H7 (cell line): ENCODE measurements at regions not wholly inside any gene's neighbourhood (a gene's known extent, or its start where the extent isn't known, plus 50 kb on each side); places are given as distances from the start of the nearest gene placed in this dataset.
"Not testable (repeated sequence)": the region's sequence is repeated elsewhere in the genome, so short reads cannot be mapped to it uniquely, and the experiment has no call there.

Experiments used
- DNase-seq: peaks from one replicate; pipeline ENCODE4 v3.0.0; 2012
- H3K27me3 ChIP-seq: 2 replicates; pipeline ENCODE4 v1.6.0; 2011; ENCODE audit warnings: mild to moderate bottlenecking, low read length; ENCODE audit not compliant: control insufficient read depth, insufficient read depth
- H3K36me3 ChIP-seq: replicated peaks from 2 replicates; pipeline ENCODE4 v1.5.1; 2011; ENCODE audit warnings: low read length; ENCODE audit not compliant: control insufficient read depth, insufficient read depth
- H3K4me3 ChIP-seq: 2 replicates; pipeline ENCODE4 v1.5.1; 2011; ENCODE audit warnings: low read depth, mild to moderate bottlenecking, control low read depth, low read length, moderate library complexity; ENCODE audit not compliant: insufficient read depth

DNA sequence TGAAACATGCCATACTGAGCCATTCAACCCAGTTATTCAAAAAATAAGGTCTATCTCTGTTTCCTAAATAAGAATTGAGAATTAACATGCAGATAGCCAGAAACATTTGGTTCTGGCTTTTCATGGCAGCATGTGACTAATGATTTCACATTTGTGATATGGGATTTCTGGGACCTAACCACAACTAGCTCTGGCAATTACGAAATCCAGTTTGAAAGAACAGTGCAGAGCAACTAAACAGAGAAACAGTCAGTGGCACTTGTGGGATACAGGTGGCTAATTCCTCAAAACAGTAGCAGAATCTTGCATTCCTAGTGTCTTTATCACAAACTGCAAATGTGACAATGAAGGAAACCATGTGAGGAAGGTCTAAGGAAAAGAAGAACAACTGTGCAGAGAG lies 637.8 kb upstream of the CHAC2 start:
- Histone ChIP-seq H3K4me3 (no peak overlapping the region), H3K36me3 (no peaks in the 10 kb centered on the region), H3K27me3 (no peaks in the 10 kb centered on the region)
- no peak for DNase-seq

DNA sequence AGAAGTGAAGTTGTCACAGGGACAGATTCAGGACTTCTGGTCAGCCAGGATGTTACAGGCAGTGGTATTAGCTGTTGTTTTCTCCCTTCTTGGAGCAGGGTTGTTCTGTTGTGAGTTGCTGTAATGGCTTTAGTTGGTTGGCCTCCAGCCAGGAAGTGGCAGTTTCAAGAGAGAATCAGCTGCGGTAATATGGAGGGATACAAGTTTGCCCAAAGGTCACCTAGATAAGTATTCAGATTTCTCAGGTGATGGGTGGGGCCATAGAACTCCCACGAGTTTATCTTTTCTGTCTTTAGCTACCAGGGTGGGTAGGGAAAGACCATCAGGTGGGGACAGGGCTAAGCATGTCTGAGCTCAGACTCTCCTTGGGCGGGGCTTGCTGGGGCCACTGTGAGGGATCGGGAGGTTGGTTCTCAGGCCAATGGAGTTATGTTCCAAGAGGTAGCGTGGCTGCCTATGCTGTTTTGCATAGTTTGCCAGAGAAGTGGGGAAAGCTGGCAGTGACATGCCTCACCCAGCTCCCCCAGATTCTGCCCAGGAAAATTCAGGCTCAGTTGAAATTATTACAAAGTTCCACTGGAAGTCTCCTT lies 640.4 kb upstream of the CHAC2 start:
- H3K27me3 ChIP-seq = no peaks in the 10 kb centered on the region
- no peak overlapping the region for H3K4me3 ChIP-seq
- DNase-seq = no peak
- no peaks in the 10 kb centered on the region for H3K36me3 ChIP-seq

DNA sequence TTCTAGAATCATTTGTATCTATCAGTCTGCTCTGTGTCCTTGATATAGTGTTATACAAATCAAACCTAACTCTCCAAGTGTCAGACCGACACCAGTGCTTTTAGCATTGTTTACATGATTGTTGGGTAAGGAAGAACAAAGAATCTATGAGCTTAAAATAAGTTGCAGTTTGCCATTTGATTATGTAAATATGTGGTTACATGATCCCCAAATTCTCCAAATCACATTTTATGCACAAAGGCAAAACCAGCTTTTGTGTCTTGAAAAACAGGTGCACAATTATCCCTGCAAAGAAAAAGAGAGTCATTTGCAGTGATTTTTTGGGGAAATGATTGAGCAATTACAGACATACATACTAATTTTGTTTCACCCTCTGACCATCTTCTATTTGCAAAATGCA lies 652.6 kb upstream of the CHAC2 start:
- no peak for DNase-seq
- Histone ChIP-seq H3K36me3 (no peaks in the 10 kb centered on the region), H3K27me3 (no peaks in the 10 kb centered on the region), H3K4me3 (no peak overlapping the region)

DNA sequence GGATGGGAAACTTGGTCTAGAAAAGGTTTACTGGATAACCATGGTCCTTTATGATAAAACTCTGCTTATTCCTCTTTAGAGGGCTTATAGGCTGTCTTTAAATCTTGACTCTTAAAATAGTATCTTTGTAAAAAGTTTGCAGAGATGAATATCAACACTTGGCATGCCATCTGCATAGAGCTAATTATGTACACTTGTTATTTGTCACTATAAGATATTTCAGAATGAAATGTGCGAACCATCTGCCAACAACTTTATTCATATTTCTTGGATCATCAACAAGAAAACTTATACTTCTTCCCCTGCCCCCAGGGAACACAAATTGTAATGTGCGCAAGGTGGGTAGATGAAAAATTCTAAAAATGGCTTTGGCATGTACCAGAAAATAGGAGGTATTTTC lies 653.0 kb upstream of the CHAC2 start:
- DNase-seq = no peak
- H3K27me3 ChIP-seq = no peaks in the 10 kb centered on the region
- no peak overlapping the region for H3K4me3 ChIP-seq
- no peaks in the 10 kb centered on the region for H3K36me3 ChIP-seq

DNA sequence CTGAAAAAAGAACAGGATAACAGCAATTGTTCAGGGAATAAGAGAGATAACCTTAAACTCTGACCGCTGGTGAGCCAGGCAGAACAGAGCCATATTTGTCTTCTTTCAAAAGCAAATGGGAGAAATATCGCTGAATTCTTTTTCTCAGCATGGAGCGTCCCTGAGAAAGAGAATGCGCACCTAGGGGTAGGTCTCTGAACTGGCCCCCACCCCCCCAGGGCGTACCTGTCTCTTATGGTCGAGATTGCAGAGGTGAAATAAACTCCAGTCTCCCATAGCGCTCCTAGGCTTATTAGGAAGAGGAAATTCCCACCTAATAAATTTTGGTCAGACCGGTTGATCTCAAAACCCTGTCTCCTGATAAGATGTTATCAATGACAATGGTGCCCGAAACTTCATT lies 655.2 kb upstream of the CHAC2 start:
- not testable (repeated sequence) for H3K27me3 ChIP-seq, DNase-seq, H3K4me3 ChIP-seq, H3K36me3 ChIP-seq

DNA sequence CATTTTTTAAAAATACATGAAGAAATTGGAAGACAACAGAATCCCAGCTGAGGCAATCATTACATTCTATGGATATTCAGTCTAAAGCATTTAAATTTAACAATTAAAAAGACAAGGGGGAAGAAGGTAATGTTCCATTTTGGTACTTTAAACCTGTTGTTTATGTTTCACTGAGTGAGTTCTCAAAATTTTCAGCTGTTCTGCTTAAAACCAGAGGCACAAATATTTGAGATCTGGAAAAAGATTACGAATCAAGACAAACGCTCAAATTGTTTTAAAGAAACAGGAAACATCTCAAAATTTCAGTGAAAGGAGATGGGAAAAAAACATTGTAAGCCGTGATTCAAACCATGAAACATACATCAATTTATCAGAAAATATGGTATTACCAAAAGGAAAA lies 656.2 kb upstream of the CHAC2 start:
- H3K27me3 ChIP-seq = no peaks in the 10 kb centered on the region
- DNase-seq = no peak
- no peaks in the 10 kb centered on the region for H3K36me3 ChIP-seq
- H3K4me3 ChIP-seq = no peak overlapping the region

DNA sequence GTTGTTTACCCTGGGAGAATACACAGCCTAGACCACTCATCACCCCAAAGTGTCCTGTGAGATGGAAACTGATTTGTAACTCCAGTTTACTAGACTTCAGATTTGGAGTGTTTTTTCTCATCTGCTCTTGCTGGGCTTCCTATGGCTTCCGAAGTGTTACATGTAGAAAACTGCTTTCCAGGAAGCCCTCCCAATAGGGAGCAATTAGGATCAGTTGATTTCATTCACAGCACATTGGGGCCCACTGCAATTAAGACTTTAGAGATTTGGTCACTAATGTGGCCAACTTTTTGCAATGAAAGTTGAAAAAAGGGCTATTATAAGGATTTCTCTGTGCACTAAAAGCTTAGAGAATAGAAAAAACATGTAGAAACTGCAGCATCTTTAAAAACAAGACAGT lies 656.6 kb upstream of the CHAC2 start:
- DNase-seq = no peak
- H3K36me3 ChIP-seq = no peaks in the 10 kb centered on the region
- no peak overlapping the region for H3K4me3 ChIP-seq
- H3K27me3 ChIP-seq = no peaks in the 10 kb centered on the region

DNA sequence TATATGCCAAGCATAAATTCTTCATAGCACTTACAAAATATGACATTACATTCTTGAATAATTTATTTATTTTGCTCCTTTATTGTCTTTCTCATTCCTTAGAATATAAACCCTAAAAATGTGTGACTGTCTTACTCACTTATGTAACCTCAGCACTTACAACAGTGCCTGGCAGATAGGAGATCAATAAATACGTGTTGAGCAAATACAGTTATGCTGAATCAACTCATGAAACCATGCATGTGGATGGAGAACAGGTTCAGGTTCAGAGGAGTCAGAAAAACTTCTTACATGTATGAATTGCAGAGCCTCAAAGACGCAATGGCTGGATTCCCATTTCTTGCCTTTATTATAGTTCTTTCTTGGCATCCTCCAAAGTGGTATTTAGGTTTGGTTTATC lies 659.4 kb upstream of the CHAC2 start:
- no peak for DNase-seq
- no peaks in the 10 kb centered on the region for H3K27me3 ChIP-seq
- no peak overlapping the region for H3K4me3 ChIP-seq
- no peaks in the 10 kb centered on the region for H3K36me3 ChIP-seq

DNA sequence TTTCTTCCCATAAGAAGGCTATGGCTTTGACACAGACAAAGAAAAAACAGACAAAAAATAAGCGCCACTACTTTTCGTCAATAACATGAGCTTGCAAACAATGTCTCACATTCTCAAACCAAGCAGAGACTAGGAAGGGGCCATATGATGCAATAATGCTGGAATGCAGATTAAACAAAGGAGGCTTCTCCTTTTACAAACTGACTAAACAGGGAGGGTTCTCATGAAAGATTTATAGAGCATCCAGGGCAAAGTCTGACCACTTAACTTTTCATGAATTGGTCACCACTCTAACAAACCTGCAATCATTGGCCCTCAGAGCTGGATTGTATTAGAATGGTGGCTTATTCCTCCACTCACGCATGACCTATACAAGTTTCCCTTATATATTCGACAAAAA lies 663.3 kb upstream of the CHAC2 start:
- no peaks in the 10 kb centered on the region for H3K36me3 ChIP-seq
- DNase-seq = peak; percentile 1
- H3K4me3 ChIP-seq = no peak overlapping the region
- H3K27me3 ChIP-seq = no peaks in the 10 kb centered on the region

DNA sequence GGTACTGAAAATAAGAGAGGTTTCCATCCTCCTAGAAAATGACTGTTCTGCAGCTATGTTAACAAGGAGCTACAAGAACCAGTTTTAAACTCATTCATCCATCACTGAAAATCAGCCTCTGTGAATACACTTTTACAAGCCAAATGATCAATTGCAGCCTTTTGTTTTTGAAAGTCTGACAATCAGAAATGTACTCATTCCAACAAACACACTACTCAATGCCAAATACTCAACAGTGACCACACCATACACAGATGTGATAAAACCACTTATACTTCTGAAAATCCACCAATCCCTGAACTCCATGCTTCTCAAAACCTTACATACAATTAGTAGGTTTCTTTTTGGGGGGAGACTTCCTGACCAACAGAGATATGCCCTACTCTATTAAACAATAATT lies 663.9 kb upstream of the CHAC2 start:
- DNase-seq = no peak
- Histone ChIP-seq H3K4me3 (no peak overlapping the region), H3K36me3 (no peaks in the 10 kb centered on the region), H3K27me3 (no peaks in the 10 kb centered on the region)

DNA sequence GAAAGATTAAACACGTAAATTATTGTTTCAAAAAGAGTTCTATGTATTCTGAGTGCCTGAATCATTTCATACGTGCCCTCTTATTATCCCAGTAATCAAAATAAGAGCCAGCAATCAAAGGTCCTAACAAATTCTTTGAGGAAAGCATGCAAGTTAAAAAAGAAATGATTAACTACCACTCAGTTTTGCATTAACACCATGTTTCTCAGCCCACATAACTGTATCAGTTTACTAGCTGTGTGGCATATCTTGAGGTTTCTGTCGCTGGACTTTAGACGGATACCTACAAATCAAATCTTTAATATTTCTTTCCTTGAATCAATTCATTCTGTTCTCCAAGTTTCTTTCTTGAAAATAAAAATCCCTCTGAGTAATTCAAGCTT lies 668.9 kb upstream of the CHAC2 start:
- DNase-seq = no peak
- Histone ChIP-seq H3K4me3 (no peak overlapping the region), H3K27me3 (no peaks in the 10 kb centered on the region), H3K36me3 (no peaks in the 10 kb centered on the region)

DNA sequence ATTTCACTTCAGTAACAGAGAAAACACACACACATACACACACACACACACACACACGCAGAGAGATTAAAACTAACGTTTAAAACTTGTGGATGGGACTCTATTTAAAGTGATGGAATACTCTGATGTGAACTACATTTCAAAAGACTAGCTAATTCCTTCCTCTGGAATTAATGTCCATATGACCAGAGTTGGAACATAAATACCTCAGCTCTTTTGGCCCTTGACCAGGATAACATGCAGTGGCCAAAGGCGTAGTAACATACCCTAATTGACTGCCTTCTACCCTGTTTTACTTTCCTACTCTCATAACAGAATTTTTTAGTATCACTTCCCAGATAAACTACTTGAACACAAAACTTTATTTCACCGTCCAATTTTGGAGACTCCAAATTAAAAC lies 671.3 kb upstream of the CHAC2 start:
- H3K27me3 ChIP-seq = no peaks in the 10 kb centered on the region
- no peak overlapping the region for H3K4me3 ChIP-seq
- no peak for DNase-seq
- H3K36me3 ChIP-seq = no peaks in the 10 kb centered on the region

DNA sequence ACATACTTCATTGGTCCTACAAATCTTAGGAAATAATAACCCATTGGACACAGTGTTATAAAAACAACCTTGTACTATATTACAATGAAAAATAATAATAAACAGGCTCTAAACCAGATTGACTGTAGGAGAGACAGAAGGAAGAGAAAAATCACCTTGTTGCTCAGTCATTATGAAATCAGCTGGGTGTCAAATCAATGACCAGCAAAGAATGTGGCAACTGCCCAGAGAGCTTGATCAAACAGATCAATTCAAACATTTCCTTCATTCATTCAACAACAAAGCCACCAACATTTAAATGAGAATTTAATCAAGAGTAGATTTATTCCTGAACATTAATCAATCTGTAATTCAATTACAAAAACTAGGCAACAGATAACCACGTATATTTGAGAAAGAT lies 671.9 kb upstream of the CHAC2 start:
- Histone ChIP-seq H3K27me3 (no peaks in the 10 kb centered on the region), H3K4me3 (no peak overlapping the region), H3K36me3 (no peaks in the 10 kb centered on the region)
- DNase-seq = no peak

DNA sequence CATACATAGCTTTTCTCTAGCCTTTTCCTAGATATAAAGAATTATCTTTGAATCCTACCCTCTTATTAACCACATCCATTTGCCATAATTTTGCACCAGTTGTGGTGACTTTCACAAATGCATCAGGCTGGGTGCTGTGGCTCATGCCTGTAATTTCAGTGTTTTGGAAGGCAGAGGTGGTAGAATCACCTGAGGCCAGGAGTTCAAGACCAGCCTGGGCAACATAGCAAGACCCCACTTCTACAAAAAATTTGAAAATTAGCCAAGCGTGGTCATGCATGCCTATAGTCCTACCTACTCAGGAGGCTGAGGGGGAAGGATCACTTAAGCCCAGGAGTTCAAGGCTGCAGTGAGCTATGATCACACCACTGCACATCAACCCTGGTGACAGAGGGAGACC lies 672.4 kb upstream of the CHAC2 start:
- H3K4me3 ChIP-seq = no peak overlapping the region
- DNase-seq = no peak
- no peaks in the 10 kb centered on the region for H3K27me3 ChIP-seq
- no peaks in the 10 kb centered on the region for H3K36me3 ChIP-seq

DNA sequence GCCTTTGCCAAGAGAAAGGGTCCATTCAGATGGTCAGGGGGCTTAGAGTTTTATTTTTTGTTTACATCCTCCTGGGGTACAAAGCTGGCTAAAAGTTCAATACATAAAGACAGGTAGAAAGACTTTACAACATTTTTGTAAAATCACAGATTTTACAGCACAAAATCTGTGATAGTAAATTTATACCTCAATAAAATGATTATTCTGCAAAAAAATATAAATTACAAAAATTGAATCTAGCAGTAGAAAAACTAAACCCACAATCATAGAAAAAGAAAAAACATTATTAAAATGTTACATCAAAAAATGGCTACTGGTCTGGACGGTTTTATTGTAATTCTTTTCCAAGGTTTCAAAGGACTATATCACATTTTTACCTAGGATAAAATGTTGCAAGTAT lies 674.2 kb upstream of the CHAC2 start:
- Histone ChIP-seq H3K27me3 (no peaks in the 10 kb centered on the region), H3K4me3 (no peak overlapping the region), H3K36me3 (no peaks in the 10 kb centered on the region)
- no peak for DNase-seq

DNA sequence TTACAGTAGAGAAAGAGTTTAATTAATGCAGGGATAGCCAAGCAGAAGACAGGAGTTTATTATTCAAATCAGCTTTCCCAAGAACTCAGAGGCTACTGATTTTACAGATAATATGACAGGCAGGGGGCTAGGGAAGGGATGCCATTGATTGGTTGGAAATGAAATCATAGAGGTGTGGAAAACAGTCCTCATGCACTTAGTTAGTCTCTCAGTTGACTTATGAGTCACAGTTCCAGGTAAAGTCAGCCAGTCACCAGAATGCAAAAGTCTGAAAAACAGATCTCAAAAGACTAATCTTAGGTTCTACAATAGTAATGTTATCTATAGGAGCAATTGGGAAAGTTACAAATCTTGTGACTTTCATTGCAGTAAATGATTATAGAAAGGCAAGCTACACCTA lies 676.4 kb upstream of the CHAC2 start:
- Histone ChIP-seq H3K36me3 (no peaks in the 10 kb centered on the region), H3K27me3 (no peaks in the 10 kb centered on the region), H3K4me3 (no peak overlapping the region)
- DNase-seq = no peak
